HG02973 (cell line): ENCODE measurements at regions not wholly inside any gene's neighbourhood (a gene's known extent, or its start where the extent isn't known, plus 50 kb on each side); places are given as distances from the start of the nearest gene placed in this dataset.

Experiments used
- ATAC-seq: cut with Tn5 transposase; IDR thresholded peaks from one replicate; pipeline ENCODE4 v1.9.1; 2021; ENCODE audit warnings: moderate library complexity; ENCODE audit not compliant: unreplicated experiment

DNA sequence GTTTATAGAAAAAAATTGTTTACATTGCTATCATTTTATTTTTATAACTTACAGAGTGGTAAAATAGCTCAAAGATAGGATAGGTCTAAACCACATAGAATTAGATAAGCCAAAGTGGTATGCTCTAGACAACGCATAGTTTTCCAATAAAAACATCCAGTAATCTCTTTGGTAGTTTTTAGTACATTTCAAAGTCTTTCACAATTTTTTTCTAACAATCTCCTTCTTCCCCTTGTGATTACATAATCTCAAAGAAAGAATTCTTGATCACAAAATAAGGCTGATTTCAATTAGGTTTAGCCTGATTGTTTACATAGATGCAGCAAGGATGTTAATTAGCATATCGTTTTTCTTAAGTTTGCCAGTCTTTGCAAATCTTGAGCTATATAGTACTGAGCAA, 460.0 kb downstream of the FUT8 start:
- no peak for ATAC-seq

DNA sequence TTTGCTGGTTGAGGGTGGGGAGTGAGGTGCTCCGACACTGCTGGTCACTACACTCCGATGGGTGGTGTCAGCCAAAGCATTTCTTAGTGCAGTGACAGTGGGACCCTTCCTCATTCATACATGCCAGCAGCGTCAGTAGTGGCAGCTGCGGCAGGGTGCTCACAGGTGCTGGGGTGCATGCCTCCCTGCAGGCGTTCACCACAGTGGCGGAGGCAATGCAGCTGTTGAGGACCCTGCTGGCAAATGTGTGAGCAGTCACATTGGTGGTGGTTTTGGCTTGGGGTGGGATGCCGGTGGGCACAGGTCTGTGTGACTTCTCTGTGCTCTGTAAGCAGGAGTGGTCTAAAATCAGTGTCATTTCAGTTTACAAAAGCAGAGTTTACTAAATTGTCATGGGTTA, 464.6 kb downstream of the FUT8 start:
- no peak for ATAC-seq

- no peak for ATAC-seq
Observed at GRCh38 chr14:65877624-65878023, 465.1 kb downstream of the FUT8 start.

DNA sequence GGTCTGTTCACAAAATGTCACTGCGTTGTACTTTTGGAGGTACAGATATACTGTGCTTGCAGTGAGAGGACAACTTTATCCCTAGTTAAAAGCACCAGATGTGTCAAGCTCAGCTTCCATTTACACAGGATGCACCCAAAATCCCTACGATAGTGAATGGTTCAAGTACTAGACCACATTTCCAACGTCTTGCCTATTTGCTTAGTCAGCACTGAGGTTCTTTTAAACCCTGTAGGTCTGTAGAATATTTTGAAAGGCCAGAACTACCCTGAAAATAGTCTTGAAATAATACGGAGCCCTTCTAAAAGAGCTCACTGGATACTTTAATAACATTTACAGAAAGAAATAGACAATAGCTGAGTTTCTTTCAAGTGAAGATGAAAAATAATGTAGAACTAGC, 466.1 kb downstream of the FUT8 start:
- no peak for ATAC-seq

DNA sequence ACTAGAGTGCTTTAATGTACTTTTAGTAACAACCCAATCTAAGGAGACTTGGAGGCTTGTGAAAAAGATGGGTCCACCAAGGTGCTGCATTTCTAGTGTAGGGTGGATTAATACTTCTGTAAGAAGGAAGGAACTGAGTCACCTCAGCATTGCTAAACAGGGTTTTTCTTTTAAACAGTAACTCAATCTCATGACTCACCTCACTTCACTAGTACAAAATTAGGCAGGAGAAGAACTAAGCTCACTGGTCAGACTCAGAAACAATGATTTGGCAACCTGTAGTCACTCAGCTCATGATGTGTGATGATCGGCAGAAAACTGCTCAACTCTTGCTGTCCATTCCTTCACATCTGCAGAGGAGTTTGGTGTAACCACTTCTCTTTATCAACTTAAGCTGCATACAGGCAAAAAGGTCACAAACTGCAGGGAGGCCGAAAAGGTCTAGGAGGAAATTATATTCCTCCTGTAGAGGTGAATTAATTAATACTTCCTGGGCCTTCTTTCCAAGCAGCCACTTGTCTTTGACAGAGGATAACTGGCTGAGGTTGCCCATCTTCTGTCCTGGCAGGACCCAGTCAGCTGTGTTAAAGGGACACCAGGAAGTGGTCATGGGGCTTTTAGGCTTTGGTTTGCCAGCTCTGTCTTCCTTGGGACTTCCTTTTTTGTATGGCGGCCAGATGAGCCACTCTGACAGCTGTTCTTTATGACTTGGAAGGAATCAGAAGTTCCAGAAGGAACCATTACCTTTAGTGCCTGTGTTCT, 466.9 kb downstream of the FUT8 start:
- no peak for ATAC-seq

- ATAC-seq, result no peak
Observed at GRCh38 chr14:65880507-65880906, 468.0 kb downstream of the FUT8 start.

GRCh38 chr14:65881642-65882041, 469.1 kb downstream of the FUT8 start:
- no peak for ATAC-seq

- no peak for ATAC-seq
Observed at GRCh38 chr14:65888677-65889076, 476.1 kb downstream of the FUT8 start.

DNA sequence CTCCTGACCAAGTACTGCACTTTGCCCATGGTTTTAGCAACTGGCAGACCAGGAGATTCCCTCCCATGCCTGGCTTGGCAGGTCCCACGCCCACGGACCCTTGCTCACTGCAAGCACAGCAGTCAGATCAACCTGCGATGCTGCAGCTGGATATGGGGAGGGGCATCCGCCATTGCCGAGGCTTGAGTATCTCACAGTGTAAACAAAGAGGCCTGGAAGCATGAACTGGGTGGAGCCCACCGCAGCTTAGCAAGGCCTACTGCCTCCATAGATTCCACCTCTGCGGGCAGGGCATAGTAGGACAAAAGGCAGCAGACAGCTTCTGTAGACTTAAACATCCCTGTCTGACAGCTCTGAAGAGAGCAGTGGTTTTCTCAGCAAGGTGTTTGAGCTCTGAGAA, 479.8 kb downstream of the FUT8 start:
- ATAC-seq, result no peak

- no peak for ATAC-seq
Observed at GRCh38 chr14:65900164-65900563, 487.6 kb downstream of the FUT8 start.

- no peak for ATAC-seq
Observed at GRCh38 chr14:65901595-65901994, 489.1 kb downstream of the FUT8 start.

DNA sequence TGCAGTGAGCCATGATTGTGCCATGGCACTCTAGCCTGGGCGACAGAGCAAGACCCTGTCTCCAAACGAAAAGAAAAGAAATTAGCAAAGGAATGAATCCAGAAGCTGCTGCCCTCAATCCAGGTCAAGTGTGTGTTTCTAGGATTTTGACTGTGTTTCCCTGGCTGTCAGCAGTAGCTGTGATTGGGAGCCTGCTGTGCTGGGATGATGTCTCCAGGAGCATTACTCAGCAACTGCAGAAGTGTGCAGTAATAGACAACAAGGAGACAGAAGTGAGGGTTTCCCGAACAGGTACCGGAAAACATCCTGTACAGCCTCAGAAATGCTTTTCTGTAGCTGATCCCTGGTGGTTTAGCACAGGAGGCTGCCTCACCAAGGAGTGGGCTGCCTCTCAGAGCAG, 492.5 kb downstream of the FUT8 start:
- ATAC-seq, result no peak

GRCh38 chr14:65906344-65906743, 493.8 kb downstream of the FUT8 start:
- ATAC-seq, result no peak

- ATAC-seq, result no peak
Observed at GRCh38 chr14:65906948-65907347, 494.4 kb downstream of the FUT8 start.

GRCh38 chr14:65910108-65910786, 497.7 kb downstream of the FUT8 start:
- no peak for ATAC-seq

DNA sequence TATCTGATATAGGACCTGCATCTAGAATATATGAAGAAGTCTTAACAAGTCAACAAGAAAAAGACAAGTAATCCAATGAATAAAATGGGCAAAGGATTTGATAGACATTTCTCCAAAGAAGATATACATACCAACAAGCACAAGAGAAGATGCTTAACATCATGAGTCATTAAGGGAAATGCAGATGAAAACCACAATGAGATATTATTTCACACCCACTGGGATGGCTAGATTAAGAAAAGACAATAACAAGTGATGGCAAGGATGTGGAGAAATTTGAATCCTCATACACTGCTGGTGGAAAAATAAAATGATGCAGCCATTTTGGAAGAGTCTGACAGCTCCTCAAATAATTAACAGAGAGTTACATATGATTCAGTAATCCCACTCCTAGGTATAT, 502.6 kb downstream of the FUT8 start:
- no peak for ATAC-seq

DNA sequence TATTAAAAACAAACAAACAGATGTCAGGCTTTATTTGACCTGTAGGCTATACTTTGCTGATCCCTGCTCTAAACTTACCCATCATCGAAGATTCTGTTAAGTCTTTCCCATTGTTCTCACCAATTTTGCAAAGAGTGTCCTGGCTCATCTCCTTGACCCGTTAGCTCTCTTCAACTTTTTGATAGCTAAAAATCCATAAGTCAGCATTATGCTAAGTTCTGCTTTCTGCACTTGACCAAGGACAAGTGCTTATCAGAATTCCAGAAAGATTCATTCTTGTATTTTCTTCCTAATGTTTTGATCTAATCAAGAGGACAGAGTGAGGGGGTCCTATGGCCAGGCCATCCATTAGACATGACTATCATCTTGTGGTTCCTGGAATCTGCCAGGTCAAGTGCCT, 503.5 kb downstream of the FUT8 start:
- ATAC-seq, result no peak

GRCh38 chr14:65920996-65921395, 508.5 kb downstream of the FUT8 start:
- no peak for ATAC-seq

- no peak for ATAC-seq
Observed at GRCh38 chr14:65922142-65922541, 509.6 kb downstream of the FUT8 start.

- ATAC-seq, result no peak
Observed at GRCh38 chr14:65926504-65926903, 514.0 kb downstream of the FUT8 start.

DNA sequence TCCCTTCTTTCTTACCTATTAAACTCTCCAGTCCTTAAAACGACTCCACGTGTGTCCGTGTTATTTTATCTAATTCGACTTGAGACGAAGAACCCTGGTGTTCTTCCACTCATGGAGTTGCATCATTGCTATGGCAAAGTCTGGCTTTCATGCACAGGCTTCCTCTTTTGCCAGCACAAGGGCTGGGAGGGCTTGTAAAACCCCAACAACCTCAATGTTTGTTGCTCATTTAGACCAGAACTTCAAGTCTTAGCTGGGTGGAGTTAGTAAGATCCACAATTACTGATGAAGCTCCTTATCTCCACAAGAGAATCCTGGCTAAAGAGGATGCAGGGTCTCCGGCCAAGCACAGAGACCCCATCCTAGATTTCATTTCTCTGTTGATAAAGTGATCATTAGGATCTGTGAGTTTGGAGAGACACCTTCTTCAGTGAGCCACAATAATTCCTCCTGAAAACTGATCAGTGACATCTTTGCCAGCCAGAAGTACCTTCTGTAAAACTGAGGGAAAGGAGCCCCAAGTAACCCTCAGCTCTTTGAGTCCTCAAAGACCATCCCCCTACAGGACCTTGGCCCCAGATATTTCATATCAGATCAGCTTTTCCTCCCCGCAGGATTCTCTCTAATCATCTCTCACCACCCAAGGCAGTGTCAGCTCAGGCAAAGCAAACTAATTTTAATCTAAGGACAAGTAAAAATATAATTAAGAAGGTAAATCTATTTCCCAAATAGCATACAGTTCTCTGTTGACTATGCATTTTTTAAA, 514.6 kb downstream of the FUT8 start:
- no peak for ATAC-seq

GRCh38 chr14:65927931-65928356, 515.4 kb downstream of the FUT8 start:
- ATAC-seq, result no peak
